Femur (tissue), 1 donor: ENCODE measurements at regions not wholly inside any gene's neighbourhood (a gene's known extent, or its start where the extent isn't known, plus 50 kb on each side); places are given as distances from the start of the nearest gene placed in this dataset.

Source experiments
- DNase-seq: peaks from one replicate; pipeline ENCODE4 v3.0.0-alpha.2; 2017

DNA sequence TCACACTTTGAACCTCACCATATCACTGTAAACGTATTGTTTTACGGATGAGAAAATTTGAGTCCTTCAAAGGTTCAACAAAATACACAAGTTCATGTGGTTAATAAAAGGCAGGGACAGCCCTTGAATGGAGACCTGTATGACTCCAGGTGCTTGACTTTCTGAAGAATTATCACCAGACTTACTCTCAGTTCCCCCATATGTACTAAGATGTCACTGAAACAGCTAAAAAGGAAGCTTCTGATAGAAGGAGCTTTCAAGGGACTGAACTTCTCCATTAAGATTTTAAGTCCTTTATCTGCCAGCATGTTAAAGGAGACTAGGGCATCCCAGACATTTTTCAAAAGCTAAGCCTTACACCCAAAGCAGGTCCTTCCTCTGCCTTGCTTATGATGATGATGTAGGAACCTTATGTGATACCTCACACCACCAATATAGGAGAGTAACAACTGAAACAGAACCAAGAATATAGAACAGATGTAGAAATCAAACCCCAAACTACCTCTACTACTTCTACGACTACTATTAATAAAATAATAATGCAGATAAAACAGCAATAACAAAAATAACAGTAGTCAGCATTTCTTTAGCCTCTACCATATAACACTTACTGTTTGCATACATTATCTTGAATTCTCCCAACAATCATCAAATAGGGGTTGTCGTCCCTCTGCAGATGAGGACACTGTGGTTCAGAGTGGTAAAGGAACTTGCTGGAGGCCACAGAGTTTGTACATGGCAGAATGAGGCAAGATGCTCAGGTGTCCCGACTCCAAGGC lies 273.9 kb downstream of the ELAVL2 start:
- DNase-seq: no peak

DNA sequence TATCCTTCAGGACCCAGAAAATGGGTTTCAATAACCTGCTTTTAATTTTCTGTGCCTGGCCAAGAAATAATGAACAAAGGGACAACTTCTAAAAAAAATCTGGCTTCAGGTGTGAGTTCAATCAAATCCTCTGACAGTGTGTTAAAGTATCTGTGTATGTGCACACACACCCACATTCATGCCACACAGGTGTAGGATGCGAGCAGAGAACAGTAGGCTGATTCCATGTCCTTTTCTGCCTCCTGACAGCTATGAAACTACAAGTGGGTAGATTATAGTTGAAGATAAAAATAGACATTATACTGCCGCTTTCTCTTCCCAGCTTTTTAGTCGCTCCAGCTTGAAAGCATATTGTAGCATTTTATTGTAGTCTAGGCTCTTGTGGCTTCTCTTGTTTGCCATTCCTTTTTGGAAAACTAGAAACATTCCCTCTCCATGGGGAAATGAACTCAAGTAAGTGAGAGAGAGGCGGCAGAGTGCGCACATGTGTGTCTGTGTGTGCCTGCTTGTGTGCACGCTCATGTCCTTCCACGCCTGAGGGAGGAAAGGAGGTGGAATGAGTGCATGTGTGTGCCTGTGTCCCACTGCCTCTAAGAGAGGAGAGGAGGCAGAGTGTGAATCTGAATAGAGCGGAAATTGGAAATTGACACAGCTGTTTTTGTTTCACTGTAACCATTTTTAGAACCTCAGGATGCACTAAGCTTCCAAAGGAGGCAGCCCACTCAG lies 273.0 kb downstream of the ELAVL2 start:
- DNase-seq: no peak

DNA sequence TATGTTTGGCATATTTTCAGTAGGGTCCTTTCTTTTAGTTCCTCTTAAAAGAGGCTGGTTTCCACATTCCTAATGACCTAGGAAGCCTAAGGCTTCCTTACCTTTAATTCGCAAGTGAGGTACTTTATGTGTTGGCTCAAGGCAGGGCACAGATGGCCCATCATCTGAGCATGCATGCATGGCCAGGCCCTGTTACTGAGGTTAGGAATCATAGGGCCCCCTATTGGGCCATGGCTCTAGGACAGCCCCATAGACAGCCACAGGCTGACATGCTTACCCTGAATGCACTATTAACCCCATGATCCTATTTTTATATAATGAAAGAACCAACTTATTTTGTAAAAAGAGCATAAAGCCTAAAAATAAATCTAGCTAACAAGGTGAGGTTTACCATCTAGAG lies 271.4 kb downstream of the ELAVL2 start:
- no peak for DNase-seq

DNA sequence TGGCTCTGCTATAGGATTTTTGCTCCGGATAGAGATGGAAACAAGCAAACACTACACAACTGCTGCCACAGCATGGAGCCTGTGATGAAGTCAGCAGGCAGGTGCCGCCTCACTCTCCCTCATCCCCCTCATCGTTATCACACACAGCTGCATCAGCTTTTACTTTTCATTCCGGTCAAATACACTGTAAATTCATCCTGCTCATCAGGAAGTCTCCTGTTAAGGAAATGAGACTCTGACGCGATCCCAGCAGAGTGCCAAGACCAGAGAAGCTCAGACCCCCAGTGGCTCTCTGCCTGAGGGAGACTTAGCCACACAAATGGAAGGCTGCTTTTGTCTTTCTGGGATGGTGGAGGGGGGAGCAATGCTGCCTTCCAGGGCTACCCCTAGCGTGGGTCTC lies 270.2 kb downstream of the ELAVL2 start:
- DNase-seq: peak; percentile 38

DNA sequence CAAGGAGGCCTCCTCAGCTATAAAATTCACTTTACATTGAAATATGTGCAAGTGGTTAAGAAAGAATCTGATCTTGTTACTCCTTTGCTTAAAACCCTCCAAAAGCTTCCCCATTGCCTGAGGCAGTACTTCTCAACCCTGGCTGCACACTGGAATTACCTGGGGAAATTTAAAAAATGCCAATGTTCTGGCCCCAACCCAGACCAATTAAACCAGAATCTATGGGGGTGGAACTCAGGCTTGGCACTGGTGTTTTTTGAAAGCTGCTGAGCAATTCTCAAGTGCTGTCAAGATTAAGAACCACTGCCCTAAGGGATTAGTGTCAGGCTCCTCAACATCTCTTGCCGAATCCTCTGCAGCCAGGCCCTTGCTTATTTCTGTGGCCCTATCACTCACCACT lies 269.6 kb downstream of the ELAVL2 start:
- DNase-seq: no peak

DNA sequence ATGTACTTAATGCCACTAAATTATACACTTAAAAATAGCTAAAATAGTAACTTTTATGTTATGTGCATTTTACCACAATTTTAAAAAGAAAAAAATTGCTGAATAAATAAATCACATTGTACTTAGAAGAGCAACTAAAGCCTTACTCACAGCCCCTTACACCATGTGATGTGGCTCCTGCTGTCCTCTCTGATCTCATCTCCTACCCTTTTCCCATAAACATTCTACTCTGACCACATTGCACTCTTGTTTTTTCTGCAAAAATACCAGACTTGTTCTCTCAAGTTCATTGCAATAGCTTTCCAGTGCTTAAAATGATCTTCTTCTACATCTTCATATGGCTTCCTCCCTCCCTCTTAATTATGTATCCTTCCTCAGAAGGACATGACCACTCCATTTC lies 268.4 kb downstream of the ELAVL2 start:
- DNase-seq: no peak

DNA sequence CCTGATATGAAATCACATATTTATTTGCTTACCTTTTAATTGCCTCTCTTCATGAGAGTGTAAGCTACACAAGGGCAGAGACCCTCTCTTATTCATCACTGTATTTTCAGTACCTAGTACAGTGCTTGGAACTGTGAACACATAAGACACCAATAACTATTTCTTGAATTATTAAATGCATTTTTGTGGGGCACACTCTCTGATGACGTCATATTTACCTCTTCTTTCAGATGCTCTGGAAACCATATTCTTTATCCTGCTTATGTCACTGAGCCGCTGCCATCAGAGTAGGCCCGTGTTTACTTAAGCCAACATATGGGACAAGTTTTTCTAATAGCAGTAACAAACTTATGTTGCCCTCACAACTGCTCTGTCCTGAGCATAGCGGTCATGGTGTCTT lies 266.5 kb downstream of the ELAVL2 start:
- no peak for DNase-seq

DNA sequence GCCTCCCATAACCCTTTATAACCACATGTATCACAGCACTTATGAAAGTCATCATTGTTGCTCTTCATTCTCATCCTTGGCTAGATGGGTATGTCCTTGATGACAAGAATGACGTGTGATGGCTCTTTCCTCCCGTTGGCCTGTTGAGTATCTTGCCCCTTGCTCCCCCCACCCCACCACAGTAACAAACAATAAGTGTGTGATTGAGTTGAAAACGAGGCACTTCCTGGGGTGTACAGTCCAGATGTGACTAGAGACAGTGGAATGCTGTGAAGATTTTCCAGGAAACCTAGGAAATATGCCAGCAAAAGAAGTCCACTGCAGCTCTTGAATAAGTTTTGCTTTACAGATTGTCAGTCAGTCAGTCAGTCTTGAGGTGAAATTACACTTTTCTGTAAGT lies 262.5 kb downstream of the ELAVL2 start:
- peak; percentile 37 for DNase-seq

DNA sequence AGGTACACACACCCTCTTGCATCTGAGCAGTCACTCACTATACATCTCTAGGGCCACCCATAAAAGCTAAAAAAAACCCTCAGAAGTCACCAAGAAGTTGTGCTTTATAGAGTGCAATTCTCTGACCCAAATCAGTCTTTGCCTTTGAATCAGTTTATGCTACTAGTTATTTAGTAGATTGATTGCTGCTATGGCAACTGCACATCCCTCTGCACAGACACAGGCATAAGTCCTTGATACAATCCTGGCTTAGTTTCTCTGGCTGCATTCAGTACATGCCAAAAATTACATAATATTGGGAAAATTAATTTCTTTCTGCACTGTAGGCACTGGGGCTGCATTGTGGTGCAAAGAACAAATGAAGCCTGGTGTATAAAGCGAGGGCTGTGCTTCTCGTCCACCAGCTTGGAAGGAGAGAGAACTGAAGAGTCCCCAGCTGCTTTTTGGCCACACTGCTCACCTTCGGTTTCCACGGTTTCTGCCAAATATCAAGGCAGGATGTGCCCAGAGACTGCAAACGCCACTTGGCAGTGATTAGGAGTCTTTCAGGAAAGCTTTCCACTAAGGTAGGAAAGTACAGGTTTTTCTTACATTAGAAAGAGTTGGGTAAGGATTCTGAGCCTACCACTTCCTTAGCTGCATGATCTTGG lies 258.4 kb downstream of the ELAVL2 start:
- peak; percentile 60 for DNase-seq

DNA sequence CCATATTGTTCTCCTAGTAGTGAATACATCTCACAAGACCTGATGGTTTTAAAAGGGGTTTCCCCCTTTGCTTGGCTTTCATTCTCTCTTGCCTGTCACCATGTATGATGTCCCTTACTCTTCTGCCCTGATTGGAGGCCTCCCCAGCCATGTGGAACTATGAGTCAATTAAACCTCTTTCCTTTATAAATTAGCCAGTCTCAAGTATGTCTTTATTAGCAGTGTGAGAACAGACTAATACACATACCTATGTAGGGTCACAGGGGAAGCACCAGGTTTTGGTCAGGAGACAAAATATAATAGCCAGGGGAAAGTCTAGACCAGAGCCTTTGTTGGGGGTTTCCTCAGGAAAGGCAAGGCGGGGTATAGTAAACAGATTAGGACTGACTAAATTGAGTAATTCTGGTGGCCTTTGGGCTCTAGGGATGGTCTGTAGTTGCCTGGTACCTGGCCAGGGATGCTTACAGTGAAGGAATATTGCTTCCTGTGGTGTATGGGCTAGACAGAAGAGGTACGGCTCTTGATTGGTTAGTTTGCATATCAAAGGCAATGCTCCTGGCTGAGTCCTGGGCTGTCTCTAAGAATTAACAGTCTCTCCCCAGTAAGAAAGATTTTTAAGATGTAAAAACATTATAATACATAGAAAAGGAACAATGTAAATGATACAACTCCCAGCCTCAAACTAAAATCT lies 254.5 kb downstream of the ELAVL2 start:
- DNase-seq: no peak

DNA sequence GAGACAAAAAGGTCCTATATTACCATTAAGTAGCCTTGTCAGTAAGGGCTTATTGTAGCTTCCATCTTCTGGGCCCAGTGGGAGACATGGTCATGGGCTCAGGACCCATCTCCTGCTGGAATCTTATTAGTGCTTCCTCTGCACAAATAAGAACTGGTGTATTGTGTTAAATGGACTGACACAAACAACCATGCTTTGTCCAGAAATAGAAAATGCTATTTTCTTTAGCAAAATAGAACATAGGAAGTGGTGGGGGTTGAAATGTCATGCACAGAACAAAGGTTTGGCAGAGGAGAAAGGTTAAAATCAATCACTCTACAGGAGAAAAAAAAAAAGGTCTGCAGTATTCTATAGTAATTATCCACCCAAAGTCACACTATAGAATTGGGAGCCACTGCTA lies 252.2 kb downstream of the ELAVL2 start:
- DNase-seq: no peak

DNA sequence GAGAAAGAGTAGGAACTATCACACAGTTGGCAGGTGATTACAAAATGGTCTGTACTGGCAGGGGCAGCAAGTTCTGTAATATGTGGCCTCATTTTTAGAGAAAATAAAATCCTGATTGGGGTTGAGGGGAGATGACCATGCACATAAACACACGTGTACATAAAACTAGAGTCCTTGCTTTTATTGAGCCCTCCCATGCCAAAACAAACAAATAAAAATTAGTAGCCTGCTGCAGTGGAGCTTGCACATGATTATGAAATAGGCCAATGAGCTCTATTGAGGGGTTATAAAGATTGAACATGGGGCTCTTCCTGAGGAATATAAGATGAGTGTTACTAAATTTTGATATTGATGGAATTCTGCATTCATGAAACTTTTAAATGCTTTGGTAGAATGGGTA lies 248.4 kb downstream of the ELAVL2 start:
- no peak for DNase-seq

DNA sequence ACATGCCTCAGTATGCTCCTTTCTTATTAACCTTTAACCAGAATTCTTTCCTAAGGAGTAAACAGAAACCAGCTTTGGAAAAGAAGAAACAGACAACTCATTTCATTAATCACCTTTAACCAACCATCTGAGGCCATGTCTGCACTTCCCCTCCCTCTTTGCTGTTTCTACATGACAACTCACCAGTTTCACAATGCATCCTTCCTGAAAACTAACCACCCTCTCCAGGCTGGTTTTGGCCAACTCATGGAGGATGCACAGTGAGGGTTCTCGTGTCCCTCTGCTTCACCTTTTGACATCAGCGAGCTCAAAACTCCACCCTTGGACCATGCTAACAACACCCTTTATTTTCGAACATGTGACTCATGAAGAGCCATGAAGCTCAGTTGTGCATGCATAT lies 244.1 kb downstream of the ELAVL2 start:
- no peak for DNase-seq

DNA sequence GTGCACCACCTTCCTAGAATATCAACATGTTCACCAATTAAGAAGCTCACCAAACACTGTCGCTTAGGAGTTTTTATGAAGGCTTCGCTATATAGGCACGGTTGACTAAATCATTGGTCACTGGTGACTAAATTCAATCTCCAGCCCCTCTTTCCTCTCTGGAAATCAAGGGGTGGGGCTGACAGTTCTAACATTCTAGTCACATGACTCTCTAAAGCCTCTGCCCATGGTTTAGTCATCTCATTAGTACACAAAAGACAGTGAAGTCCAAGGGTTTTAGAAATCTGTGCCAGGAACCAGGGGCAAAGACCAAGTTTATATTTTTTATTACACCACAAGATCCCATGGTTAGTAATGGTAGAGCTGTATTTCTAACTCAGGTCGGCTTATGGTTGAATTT lies 243.2 kb downstream of the ELAVL2 start:
- DNase-seq: no peak

DNA sequence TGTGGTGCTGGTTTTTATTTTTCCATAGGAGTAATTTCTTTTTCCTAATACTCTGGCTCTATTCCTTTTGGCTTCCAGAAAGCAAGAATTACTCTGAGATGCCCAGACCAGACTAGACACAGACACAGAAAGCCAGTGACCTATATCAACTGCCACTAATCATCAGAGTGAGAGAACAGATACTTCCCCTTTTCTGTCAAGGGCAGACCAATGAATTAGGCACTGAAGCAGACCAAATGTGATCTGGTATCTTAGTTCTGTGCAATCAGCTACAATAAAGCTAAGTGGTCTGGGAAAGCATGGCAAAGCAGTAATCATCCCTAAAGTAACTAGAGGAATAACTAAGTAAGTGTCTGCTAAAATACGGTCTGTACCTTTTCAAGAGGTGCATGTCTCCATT lies 239.1 kb downstream of the ELAVL2 start:
- no peak for DNase-seq

DNA sequence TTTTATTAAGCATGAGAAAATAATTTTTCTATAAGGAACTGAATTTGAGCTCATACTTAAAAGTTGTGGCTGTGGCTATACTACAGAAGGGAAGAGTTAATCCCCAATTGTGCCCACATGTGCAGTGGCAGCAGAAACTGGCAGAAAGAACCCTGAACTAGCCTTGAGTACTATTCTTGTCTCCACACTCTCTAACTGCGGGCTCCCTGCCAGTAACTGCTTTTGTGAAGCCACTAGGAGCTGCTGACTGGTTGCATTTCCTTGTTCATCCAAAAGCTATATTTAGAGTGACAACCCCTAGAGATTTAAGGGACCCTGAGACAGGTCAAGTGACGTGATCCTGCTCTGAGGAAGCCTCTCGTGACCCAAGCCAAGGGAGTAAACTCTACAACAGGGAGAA lies 238.6 kb downstream of the ELAVL2 start:
- peak; percentile 78 for DNase-seq

DNA sequence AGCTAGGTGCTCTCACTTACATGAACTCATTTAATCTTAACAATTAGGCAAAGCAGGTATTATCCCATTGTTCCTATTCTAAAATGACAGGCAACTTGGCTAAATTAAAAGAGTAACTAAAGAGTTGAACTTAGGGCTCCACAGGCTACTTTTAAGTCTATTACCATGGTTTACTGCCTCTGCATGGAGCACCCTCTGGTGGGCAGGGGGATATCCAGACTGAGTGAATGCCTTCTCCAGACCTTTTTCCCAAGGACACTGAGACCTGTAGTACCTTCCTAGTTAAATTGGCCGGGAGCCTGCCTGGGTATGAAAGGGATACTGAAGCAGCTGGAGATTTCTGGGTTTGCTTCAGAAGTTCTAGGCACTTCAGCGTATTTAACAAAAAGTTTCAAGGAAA lies 238.1 kb downstream of the ELAVL2 start:
- DNase-seq: no peak

DNA sequence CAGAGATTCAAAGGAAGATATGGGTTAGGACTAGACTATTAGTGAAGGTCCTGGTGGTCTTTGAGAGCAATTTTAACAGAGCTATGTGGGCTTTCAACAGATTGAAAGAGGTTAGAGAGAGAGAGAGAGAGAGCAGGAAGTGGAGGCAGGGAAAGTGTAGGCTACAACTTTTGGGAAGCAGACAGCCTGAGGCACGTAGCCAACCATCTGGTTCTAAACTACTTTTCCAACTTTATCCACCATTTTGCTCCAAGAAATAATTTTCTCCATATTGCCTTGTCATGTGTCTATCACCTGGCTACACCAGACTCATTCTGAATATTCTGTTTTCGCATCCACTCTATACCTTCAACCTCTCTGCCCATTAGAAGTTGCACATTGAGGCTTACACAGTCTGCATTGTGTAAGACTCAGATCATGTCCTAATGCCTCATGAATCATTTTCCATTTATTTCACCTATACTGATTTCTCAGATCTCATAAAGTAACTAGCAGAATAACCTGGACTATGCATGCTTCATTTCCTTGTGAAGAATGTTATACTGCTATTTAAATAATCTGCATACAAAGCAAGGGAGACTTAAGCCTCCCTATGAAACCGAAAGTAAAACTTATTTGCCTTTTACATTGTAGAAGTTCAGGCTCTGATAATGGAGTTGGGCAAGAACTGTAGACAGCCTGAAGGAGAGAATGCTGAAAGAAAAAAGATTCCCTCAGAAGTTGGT lies 235.6 kb downstream of the ELAVL2 start:
- peak; percentile 26 for DNase-seq

DNA sequence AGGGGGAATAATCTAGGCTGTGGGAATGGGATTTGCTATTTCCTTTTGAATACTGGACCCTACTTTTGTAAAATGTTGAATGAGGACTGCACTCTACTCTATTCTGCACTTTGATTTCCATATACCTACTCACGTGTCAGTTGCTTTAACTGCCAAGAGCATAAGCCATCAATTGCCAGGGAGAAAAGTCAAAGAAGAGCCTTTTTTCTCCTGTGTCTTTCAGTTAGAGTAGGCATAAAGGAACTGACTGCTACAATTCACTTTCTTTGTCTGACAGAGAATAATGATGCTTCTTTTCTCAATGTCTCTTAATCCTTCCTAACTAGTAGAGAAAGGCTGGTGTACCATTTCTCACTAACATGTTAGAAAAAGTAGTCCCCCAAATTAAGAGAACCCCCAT lies 231.6 kb downstream of the ELAVL2 start:
- no peak for DNase-seq

DNA sequence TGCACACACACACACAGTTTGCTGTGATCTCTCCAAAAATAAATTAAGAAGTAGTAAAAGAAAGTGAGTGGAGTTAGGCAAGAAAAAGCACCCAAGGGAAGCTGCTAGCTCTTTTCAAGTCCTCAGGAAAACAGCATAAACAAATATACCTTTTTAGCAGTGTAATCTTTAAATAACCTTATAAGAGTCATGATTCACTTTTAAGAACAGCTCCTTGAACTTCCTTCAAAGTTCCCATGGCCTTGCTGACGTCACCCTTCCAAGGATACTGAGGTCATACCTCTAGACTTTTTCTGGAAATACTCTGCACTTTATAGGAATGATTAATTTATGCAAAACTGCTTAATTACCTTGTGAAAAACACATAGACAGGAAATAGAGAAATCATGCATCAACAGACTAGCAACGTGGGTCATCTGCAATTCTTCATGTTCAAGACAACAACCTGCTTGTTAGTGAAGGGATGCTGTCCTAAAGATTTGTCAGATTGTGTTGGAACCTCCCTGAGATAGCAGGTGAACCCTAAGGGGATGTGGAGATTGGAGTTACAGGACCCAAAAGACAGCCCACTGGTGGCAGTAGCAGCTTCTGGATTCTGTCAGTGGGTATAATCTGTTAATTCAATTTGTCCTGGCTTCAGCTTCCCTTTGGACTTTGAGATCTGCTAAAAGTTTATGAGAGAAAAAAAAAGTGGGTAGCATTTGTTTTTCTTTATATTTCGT lies 229.0 kb downstream of the ELAVL2 start:
- no peak for DNase-seq

DNA sequence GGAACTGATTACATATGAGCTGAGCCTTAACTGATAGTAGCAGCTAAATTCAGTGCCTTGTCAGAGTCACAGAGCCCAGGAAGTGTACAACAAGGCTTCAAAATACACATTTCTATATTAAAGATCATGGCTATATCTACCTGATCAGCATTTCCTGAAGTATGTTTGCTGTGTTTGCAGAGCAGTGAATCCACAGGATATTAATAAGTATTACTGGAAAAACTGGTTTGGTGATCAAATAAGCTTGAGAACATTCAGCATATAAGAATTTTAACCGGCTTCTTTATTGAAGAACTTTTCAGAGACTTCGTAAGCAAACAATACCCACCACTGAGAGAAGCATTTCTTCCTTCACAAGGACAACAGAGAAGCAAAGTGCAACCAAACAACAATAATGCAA lies 227.0 kb downstream of the ELAVL2 start:
- DNase-seq: no peak

DNA sequence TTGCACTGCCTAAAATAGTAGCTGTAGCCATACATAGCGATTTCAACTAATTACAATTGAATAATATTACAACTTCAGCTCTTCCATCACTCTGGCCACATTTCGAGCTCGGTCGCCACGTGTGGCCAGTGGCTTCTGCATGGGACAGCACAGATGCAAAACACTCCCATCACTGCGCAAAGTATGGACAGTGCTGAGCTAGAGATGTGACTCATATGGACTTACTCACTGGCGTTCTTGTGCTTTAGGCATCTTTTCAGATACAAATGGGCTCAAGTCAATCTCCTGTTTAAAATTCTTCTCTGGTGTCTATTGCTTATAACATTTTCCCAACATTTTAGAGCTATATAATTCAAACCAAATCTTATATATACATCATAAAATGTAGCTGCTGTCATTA lies 222.7 kb downstream of the ELAVL2 start:
- no peak for DNase-seq
